ENCODE measurements at regions not wholly inside any gene's neighbourhood (a gene's known extent, or its start where the extent isn't known, plus 50 kb on each side); places are given as distances from the start of the nearest gene placed in this dataset.
A peak's percentile ranks its signal among the peaks of the same experiment; 100 is the strongest.

GRCh38 chrX:9312922-9313867, 151.7 kb upstream of the TBL1X start:
- H3K4me1 ChIP-seq (ENCODE audit: control insufficient read depth, insufficient read depth, low read length): peaks cover 7% of the 10 kb centered on the region
- H3K9me3 ChIP-seq (ENCODE audit: control insufficient read depth in 2 of 2, low read length in 2 of 2): no peaks in the 10 kb centered on the region
- H3K36me3 ChIP-seq (ENCODE audit: control insufficient read depth in 2 of 2, insufficient read depth in 2 of 2, low read length in 2 of 2): no peaks in the 10 kb centered on the region
- H3K27ac ChIP-seq (ENCODE audit: low read length): no peak overlapping the region
- H3K9ac ChIP-seq (ENCODE audit: low read length in 2 of 2): no peak overlapping the region
- H3K27me3 ChIP-seq (ENCODE audit: control insufficient read depth in 1 of 2, insufficient read depth in 2 of 2, low read length in 2 of 2): no peaks in the 10 kb centered on the region
- no peak overlapping the region for H3K4me3 ChIP-seq (ENCODE audit: low read length in 2 of 2)

GRCh38 chrX:9315086-9315485, 149.8 kb upstream of the TBL1X start:
- H3K4me3 ChIP-seq (ENCODE audit: low read length in 2 of 2): no peak overlapping the region
- peaks cover 7% of the 10 kb centered on the region for H3K4me1 ChIP-seq (ENCODE audit: control insufficient read depth, insufficient read depth, low read length)
- no peak overlapping the region for H3K27ac ChIP-seq (ENCODE audit: low read length)
- no peaks in the 10 kb centered on the region for H3K36me3 ChIP-seq (ENCODE audit: control insufficient read depth in 2 of 2, insufficient read depth in 2 of 2, low read length in 2 of 2)
- H3K27me3 ChIP-seq (ENCODE audit: control insufficient read depth in 1 of 2, insufficient read depth in 2 of 2, low read length in 2 of 2): no peaks in the 10 kb centered on the region
- H3K9ac ChIP-seq (ENCODE audit: low read length in 2 of 2): no peak overlapping the region
- no peaks in the 10 kb centered on the region for H3K9me3 ChIP-seq (ENCODE audit: control insufficient read depth in 2 of 2, low read length in 2 of 2)

GRCh38 chrX:9316096-9316495, 148.8 kb upstream of the TBL1X start:
- no peaks in the 10 kb centered on the region for H3K27me3 ChIP-seq (ENCODE audit: control insufficient read depth in 1 of 2, insufficient read depth in 2 of 2, low read length in 2 of 2)
- no peaks in the 10 kb centered on the region for H3K9me3 ChIP-seq (ENCODE audit: control insufficient read depth in 2 of 2, low read length in 2 of 2)
- no peaks in the 10 kb centered on the region for H3K36me3 ChIP-seq (ENCODE audit: control insufficient read depth in 2 of 2, insufficient read depth in 2 of 2, low read length in 2 of 2)
- no peak overlapping the region for H3K4me3 ChIP-seq (ENCODE audit: low read length in 2 of 2)
- H3K9ac ChIP-seq (ENCODE audit: low read length in 2 of 2): no peak overlapping the region
- H3K27ac ChIP-seq (ENCODE audit: low read length): peak overlapping the region; percentile 46
- H3K4me1 ChIP-seq (ENCODE audit: control insufficient read depth, insufficient read depth, low read length): peaks cover 7% of the 10 kb centered on the region

GRCh38 chrX:9317176-9317575, 147.7 kb upstream of the TBL1X start:
- no peaks in the 10 kb centered on the region for H3K27me3 ChIP-seq (ENCODE audit: control insufficient read depth in 1 of 2, insufficient read depth in 2 of 2, low read length in 2 of 2)
- H3K9me3 ChIP-seq (ENCODE audit: control insufficient read depth in 2 of 2, low read length in 2 of 2): no peaks in the 10 kb centered on the region
- no peak overlapping the region for H3K4me3 ChIP-seq (ENCODE audit: low read length in 2 of 2)
- no peak overlapping the region for H3K27ac ChIP-seq (ENCODE audit: low read length)
- H3K4me1 ChIP-seq (ENCODE audit: control insufficient read depth, insufficient read depth, low read length): peaks cover 7% of the 10 kb centered on the region
- no peak overlapping the region for H3K9ac ChIP-seq (ENCODE audit: low read length in 2 of 2)
- no peaks in the 10 kb centered on the region for H3K36me3 ChIP-seq (ENCODE audit: control insufficient read depth in 2 of 2, insufficient read depth in 2 of 2, low read length in 2 of 2)

GRCh38 chrX:9318213-9318612, 146.6 kb upstream of the TBL1X start:
- Histone ChIP-seq H3K27me3 (ENCODE audit: control insufficient read depth in 1 of 2, insufficient read depth in 2 of 2, low read length in 2 of 2) (no peaks in the 10 kb centered on the region), H3K4me3 (ENCODE audit: low read length in 2 of 2) (no peak overlapping the region), H3K4me1 (ENCODE audit: control insufficient read depth, insufficient read depth, low read length) (peaks cover 7% of the 10 kb centered on the region), H3K27ac (ENCODE audit: low read length) (no peak overlapping the region), H3K9ac (ENCODE audit: low read length in 2 of 2) (no peak overlapping the region), H3K36me3 (ENCODE audit: control insufficient read depth in 2 of 2, insufficient read depth in 2 of 2, low read length in 2 of 2) (no peaks in the 10 kb centered on the region), H3K9me3 (ENCODE audit: control insufficient read depth in 2 of 2, low read length in 2 of 2) (no peaks in the 10 kb centered on the region)

- no peaks in the 10 kb centered on the region for H3K27me3 ChIP-seq (ENCODE audit: control insufficient read depth in 1 of 2, insufficient read depth in 2 of 2, low read length in 2 of 2)
- H3K27ac ChIP-seq (ENCODE audit: low read length): no peak overlapping the region
- H3K4me3 ChIP-seq (ENCODE audit: low read length in 2 of 2): no peak overlapping the region
- no peaks in the 10 kb centered on the region for H3K9me3 ChIP-seq (ENCODE audit: control insufficient read depth in 2 of 2, low read length in 2 of 2)
- no peaks in the 10 kb centered on the region for H3K36me3 ChIP-seq (ENCODE audit: control insufficient read depth in 2 of 2, insufficient read depth in 2 of 2, low read length in 2 of 2)
- H3K4me1 ChIP-seq (ENCODE audit: control insufficient read depth, insufficient read depth, low read length): peaks cover 10% of the 10 kb centered on the region
- no peak overlapping the region for H3K9ac ChIP-seq (ENCODE audit: low read length in 2 of 2)
Measured at GRCh38 chrX:9318766-9319165, 146.1 kb upstream of the TBL1X start.

GRCh38 chrX:9320940-9321339, 143.9 kb upstream of the TBL1X start:
- Histone ChIP-seq H3K36me3 (ENCODE audit: control insufficient read depth in 2 of 2, insufficient read depth in 2 of 2, low read length in 2 of 2) (no peaks in the 10 kb centered on the region), H3K27ac (ENCODE audit: low read length) (no peak overlapping the region), H3K27me3 (ENCODE audit: control insufficient read depth in 1 of 2, insufficient read depth in 2 of 2, low read length in 2 of 2) (no peaks in the 10 kb centered on the region), H3K9me3 (ENCODE audit: control insufficient read depth in 2 of 2, low read length in 2 of 2) (no peaks in the 10 kb centered on the region), H3K4me1 (ENCODE audit: control insufficient read depth, insufficient read depth, low read length) (peaks cover 10% of the 10 kb centered on the region), H3K4me3 (ENCODE audit: low read length in 2 of 2) (no peak overlapping the region), H3K9ac (ENCODE audit: low read length in 2 of 2) (no peak overlapping the region)

- Histone ChIP-seq H3K9ac (ENCODE audit: low read length in 2 of 2) (no peak overlapping the region), H3K4me3 (ENCODE audit: low read length in 2 of 2) (no peak overlapping the region), H3K4me1 (ENCODE audit: control insufficient read depth, insufficient read depth, low read length) (peaks cover 3% of the 10 kb centered on the region), H3K36me3 (ENCODE audit: control insufficient read depth in 2 of 2, insufficient read depth in 2 of 2, low read length in 2 of 2) (no peaks in the 10 kb centered on the region), H3K27ac (ENCODE audit: low read length) (no peak overlapping the region), H3K9me3 (ENCODE audit: control insufficient read depth in 2 of 2, low read length in 2 of 2) (no peaks in the 10 kb centered on the region), H3K27me3 (ENCODE audit: control insufficient read depth in 1 of 2, insufficient read depth in 2 of 2, low read length in 2 of 2) (peaks cover 0 to 3% of the 10 kb centered on the region in 2 donors)
Measured at GRCh38 chrX:9324676-9325075, 140.2 kb upstream of the TBL1X start.

- H3K9me3 ChIP-seq (ENCODE audit: control insufficient read depth in 2 of 2, low read length in 2 of 2): no peaks in the 10 kb centered on the region
- H3K27me3 ChIP-seq (ENCODE audit: control insufficient read depth in 1 of 2, insufficient read depth in 2 of 2, low read length in 2 of 2): peaks cover 0 to 3% of the 10 kb centered on the region in 2 donors
- peaks cover 3% of the 10 kb centered on the region for H3K4me1 ChIP-seq (ENCODE audit: control insufficient read depth, insufficient read depth, low read length)
- H3K36me3 ChIP-seq (ENCODE audit: control insufficient read depth in 2 of 2, insufficient read depth in 2 of 2, low read length in 2 of 2): no peaks in the 10 kb centered on the region
- H3K9ac ChIP-seq (ENCODE audit: low read length in 2 of 2): no peak overlapping the region
- H3K4me3 ChIP-seq (ENCODE audit: low read length in 2 of 2): no peak overlapping the region
- no peak overlapping the region for H3K27ac ChIP-seq (ENCODE audit: low read length)
Measured at GRCh38 chrX:9326369-9326768, 138.5 kb upstream of the TBL1X start.

- no peak overlapping the region for H3K4me3 ChIP-seq (ENCODE audit: low read length in 2 of 2)
- H3K36me3 ChIP-seq (ENCODE audit: control insufficient read depth in 2 of 2, insufficient read depth in 2 of 2, low read length in 2 of 2): no peaks in the 10 kb centered on the region
Measured at GRCh38 chrX:9327086-9327746, 137.6 kb upstream of the TBL1X start.

GRCh38 chrX:9327747-9328145, 137.1 kb upstream of the TBL1X start:
- Histone ChIP-seq H3K9ac (ENCODE audit: low read length in 2 of 2) (no peak overlapping the region), H3K36me3 (ENCODE audit: control insufficient read depth in 2 of 2, insufficient read depth in 2 of 2, low read length in 2 of 2) (no peaks in the 10 kb centered on the region), H3K9me3 (ENCODE audit: control insufficient read depth in 2 of 2, low read length in 2 of 2) (no peaks in the 10 kb centered on the region), H3K4me1 (ENCODE audit: control insufficient read depth, insufficient read depth, low read length) (peaks cover 3% of the 10 kb centered on the region), H3K27ac (ENCODE audit: low read length) (no peak overlapping the region), H3K27me3 (ENCODE audit: control insufficient read depth in 1 of 2, insufficient read depth in 2 of 2, low read length in 2 of 2) (peaks cover 0 to 5% of the 10 kb centered on the region in 2 donors), H3K4me3 (ENCODE audit: low read length in 2 of 2) (no peak overlapping the region)

More at GRCh38 chrX:9327086-9327746, 137.6 kb upstream of the TBL1X start:
- Histone ChIP-seq H3K9ac (ENCODE audit: low read length in 2 of 2) (no peak overlapping the region), H3K27me3 (ENCODE audit: control insufficient read depth in 1 of 2, insufficient read depth in 2 of 2, low read length in 2 of 2) (peaks cover 0 to 5% of the 10 kb centered on the region in 2 donors), H3K27ac (ENCODE audit: low read length) (no peak overlapping the region), H3K9me3 (ENCODE audit: control insufficient read depth in 2 of 2, low read length in 2 of 2) (no peaks in the 10 kb centered on the region), H3K4me1 (ENCODE audit: control insufficient read depth, insufficient read depth, low read length) (peaks cover 3% of the 10 kb centered on the region)

Data from stomach smooth muscle (tissue), 2 donors.